ENCODE measurements at regions not wholly inside any gene's neighbourhood (a gene's known extent, or its start where the extent isn't known, plus 50 kb on each side); places are given as distances from the start of the nearest gene placed in this dataset.

DNA sequence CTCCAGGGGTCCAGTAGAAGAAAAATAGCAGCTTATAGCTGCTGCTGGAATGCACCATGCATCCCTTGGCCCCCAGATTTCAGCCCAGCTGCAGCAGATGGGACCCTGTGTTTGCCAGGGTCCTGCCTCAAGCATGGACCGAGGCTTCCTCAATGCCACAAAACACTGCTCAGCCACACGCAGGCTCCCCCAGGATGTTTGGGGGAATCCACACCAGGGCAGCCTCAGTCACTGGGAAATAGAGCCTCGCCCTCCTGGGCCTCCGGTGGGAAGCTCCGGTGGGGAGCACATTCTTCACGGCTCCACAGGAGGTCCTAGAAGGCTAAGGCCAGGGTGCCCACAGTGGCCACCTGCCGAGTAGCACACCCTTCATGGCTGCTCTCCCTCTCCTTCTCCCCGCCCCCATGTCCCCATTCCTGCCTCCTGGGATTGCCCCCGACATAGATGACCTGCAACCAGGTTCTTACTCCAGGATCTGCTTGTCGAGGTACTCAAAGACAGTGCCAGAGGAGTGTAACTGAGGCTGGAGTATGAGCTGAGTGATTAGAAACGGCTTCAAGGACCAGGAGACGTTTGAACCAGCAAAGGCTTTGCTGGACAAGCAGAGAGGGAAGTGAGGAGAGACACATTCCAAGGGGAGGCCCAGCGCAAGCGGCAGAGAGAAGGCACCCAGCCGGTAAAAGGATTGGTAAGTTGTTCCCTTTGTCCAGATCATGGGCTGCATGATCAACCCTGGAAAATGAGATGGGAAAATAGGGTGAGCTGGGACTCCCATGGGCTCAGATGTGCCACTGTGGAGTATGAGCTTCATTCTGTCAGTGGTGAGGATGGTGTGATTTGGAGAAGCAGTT, 110.7 kb upstream of the UQCRFS1 start:
- no peak for DNase-seq (ENCODE audit: low read depth in 2 of 2)

DNA sequence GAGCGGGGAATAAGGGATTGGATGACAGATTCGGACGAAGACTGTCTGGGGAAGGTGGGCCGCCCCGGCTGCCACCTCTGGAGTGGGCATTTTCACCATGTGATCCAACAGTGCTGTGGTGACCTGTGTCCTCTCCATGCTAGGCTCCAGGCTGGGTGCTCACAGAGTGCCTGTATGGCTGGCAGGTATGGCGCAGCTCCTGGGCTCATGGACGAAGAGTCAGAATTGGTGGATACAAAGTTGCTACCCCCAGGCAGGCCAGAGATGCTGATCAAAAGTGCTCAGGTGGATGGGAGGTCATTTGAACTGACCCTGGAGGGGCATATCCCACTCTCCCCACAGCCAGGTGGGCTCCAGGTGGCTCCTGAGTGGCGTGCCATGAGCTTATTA, 111.3 kb upstream of the UQCRFS1 start:
- no peak for DNase-seq (ENCODE audit: low read depth in 2 of 2)

- no peak for DNase-seq (ENCODE audit: low read depth in 2 of 2)
These were observed 111.8 kb upstream of the UQCRFS1 start for GRCh38 chr19:29324717-29325116.

DNA sequence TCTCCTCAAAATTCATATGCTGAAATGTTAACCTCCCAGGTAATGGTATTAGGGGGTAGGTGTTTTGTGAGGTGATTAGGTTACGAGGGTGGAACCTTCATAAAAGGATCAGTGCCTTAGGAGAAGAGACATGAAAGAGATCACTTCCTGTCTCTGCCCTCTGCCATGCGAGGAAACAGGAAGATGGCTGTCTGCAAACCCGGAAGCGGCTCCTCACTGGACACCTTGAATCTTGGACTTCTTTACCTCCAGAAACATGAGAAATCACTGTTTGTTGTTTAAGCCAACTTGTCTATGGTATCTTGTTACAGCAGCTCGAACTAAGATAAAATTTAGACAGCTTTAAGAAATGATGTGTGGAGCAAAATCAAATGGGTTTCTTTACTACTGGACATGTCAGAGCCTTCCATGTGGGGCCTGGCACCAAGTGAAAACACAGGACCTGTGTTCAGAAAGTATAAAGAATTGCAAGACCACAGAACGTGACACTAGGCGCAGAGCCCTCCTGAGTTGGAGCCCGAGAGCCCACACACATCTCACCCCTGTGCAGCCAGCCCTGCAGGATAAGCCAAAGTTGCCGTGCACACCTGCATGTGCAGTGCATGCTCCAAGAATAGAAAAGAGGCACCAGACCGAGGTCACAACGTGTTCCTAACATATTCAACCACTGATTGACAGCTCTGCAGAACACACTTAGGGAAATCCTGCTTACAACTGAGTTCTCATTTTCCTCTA, 112.5 kb upstream of the UQCRFS1 start:
- DNase-seq (ENCODE audit: low read depth in 2 of 2): no peak

GRCh38 chr19:29326351-29326750, 113.4 kb upstream of the UQCRFS1 start:
- no peak for DNase-seq (ENCODE audit: low read depth in 2 of 2)

- no peak for DNase-seq (ENCODE audit: low read depth in 2 of 2)
These were observed 114.2 kb upstream of the UQCRFS1 start for GRCh38 chr19:29326849-29327840.

DNA sequence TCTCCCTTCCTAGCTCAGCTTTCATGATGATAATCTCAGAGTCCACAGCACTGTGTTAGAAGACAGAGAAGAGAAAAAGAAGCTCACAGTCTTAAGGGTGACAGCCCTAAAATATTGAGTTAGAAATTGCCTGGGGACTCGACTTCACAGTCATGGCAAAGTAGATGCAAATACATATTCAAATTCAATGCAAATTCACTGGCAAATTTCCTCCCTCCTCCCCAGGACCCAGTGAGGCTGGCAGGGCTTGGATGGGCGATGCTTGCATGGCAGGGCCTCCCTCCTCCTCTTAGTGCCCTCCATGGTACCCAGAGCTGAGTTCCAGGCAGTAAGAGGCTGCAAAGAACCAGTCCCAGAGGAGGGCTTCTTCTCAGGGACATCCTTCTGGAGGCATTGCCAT, 115.6 kb upstream of the UQCRFS1 start:
- no peak for DNase-seq (ENCODE audit: low read depth in 2 of 2)

DNA sequence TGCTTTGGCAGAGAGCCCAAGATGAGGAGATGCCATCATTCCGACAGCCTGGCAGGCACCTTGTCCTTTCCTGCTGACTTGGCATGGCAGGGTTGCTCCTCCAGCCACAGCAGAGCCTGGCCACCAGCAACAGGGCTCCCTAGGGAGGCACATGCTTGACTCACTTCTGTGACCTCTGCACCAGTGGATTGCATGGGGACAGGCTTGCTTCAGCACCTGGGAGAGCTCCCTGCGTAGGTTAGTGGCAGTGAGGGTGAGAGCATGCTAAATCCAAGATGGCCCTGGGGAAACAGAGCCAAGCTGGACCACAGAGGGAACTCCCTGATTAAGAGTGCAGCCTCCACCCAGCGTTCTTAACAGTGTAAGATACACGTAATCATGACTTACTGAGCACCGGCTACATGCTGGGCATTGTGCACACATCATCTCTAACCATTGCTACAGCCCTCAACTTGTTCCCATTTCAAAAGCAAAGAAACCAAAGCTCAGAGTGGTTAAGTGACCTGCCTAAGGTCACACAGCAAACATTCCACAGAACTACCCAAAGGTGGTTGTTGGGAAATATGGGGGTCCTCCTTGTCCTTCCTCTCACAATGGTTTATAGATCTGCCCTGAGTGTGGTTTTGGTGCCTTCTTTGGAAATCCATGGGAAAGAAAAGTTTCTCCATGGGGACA, 116.6 kb upstream of the UQCRFS1 start:
- no peak for DNase-seq (ENCODE audit: low read depth in 2 of 2)

- DNase-seq (ENCODE audit: low read depth in 2 of 2): no peak
These were observed 123.5 kb upstream of the UQCRFS1 start for GRCh38 chr19:29336425-29336824.

DNA sequence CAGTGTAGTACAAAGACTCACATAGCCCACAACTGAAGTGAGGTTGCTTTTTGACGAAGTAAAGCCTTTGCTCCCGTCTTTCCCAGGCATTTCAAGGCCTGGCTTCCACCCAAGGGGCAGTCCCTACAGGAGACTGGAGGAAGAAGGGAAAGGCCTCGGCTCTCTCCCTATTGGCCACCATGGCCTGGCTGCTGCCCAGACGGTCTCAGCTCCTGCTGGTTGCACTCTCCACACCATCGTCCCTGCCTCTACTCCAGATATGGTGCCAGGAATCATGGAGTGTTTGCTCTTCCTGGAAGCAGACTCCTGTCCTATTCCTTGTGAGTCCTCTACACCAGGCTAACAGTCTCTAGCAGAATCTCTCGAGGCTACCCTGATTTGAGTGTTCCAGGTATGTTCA, 124.1 kb upstream of the UQCRFS1 start:
- DNase-seq (ENCODE audit: low read depth in 2 of 2): no peak

GRCh38 chr19:29338480-29338879, 125.5 kb upstream of the UQCRFS1 start:
- DNase-seq (ENCODE audit: low read depth in 2 of 2): no peak

- DNase-seq (ENCODE audit: low read depth in 2 of 2): no peak
These were observed 129.8 kb upstream of the UQCRFS1 start for GRCh38 chr19:29342721-29343120.

DNA sequence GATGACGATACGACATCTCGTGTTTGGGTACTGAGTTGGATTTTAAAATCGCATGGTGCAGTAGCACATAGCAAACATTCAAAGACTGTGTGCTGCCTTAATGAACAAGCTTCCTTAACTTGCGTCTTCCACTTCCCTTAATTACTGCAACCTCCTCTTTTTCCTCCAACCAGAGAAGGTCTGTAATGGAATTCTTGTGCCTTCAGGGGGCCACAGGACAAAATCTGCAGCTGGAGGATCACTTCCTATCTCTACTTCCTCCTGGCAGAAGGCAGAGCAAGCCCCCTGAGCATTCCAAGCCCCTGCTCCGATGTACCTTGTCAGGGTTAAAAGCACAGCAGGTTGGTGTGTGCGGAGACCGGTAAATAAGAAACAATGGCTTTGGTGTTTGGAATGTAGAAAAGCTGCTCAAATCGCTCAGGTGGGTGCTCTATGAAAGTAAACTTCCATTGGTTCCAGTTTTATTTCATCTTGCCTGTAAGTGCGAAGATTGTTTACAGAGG, 151.3 kb upstream of the UQCRFS1 start:
- no peak for DNase-seq (ENCODE audit: low read depth in 2 of 2)

DNA sequence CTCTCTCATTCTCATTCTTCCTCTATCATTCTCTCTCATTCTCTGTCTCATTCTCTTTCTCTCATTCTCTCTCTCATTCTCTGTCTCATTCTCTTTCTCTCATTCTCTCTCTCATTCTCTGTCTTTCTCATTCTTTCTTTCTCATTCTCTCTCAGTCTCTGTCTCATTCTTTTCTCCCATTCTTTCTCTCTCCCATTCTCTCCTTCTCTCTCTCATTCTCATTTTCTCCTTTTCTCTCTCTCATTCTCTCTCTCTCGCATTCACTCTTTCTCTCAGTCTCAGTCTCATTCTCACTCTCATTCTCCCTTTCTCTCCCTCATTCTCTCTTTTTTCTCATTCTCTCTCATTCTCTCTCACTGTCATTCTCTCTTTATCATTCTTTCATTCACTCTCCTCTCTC, 152.0 kb upstream of the UQCRFS1 start:
- no peak for DNase-seq (ENCODE audit: low read depth in 2 of 2)

DNA sequence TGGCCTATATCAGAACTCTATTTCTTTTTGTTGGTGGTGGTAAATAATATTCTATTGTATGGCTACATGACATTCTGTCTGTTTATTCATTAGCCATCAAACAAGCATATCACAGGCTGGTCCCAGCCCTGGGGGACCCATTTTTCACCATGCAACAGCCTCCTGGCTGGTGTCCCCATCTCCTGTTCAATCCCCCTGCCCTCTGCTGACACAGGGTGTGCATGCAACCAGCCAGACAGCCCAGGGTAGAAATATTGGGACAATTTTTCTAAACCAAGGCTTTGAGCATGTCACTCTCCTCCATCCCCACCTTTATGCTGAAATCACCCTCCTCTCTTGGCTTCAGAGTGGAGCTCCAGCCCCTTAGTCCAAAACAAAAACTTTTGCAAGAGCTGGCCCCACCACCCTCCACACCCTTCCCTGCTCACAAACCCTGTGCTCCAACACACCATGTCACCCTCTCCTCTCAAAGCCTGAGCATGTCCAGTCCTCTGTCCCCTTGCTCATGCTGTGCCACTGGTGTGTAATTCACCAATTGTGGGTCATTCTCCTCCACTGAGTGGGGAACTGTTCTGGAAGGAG, 153.0 kb upstream of the UQCRFS1 start:
- DNase-seq (ENCODE audit: low read depth in 2 of 2): no peak

- DNase-seq (ENCODE audit: low read depth in 2 of 2): no peak
These were observed 153.8 kb upstream of the UQCRFS1 start for GRCh38 chr19:29366757-29367156.

DNA sequence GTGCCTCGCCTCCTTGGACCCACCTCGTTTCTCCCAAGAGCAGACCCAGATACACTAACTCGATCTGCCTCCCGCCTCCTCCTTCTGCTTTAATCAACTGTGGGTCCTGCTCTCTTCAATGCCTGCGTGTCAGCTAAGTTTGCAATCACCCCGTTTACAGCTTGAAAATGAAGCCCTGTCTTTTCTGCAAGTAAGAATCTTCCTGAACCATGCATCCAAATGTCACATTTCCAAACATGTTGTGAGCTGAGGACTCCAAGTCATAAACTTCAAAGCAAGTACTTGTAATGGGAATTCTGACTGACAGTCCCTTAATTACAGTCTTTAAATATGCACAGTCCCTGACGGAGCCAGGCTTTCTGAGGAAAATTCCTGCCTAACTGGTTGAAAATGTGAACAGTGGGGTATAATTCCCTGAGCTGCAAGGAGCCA, 154.9 kb upstream of the UQCRFS1 start:
- DNase-seq (ENCODE audit: low read depth in 2 of 2): no peak

DNA sequence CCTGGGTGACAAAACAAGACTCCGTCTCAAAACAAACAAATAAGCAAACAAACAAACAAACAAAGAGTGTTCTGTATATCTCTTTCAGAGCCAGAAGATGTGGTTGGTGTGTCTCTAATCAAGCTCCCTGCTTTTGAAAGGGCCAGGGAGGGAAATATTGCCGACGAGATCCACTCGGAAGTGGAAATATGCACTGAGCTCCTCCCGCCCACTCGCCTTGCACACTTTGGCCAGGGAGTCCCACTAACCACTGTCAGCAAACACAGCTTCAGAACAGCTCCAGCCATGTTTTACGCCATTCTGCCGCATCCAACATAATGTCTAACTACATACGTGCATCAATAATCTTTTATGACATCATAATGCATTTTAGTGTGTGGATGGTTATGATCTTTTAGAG, 155.5 kb upstream of the VSTM2B start:
- no peak for DNase-seq (ENCODE audit: low read depth in 2 of 2)

DNA sequence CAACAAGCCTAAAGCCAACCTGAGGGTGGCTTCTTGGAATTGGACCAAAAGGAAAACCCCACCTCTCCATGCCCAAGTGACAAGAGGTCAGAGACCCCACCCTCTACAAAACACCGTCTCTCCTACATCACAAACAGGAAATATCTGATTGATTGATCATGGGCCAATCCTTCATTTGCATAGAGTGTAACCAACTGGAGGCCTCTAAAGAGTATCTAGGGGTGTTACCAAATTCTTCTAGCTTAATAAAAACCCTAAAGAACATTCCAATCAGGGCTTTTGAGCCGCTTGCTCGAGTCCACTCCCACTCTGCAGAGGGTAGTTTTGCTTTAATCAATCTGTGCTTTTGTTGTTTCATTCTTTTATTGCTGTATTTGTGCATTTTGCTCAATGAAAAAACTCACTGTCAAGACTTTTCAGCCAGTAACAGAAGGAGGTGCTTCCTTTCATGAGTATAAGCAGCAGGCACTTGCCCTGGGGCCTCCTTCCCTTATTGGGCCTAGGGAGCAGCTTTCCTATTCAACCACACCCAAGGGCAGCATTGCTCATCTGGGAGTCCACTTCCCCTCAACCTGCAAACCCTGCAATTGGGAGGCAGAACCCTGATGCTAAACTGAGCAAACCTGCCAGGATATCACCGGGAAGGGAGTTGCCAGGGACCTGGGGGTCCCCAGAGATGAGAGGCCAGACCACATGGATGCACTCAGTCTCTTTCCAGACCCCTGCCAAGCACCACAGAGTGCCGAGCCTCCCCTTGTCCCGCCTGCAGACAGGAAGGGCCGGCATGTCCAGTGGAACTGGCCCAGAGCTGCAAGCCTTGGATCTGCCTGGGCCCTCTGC, 154.3 kb upstream of the VSTM2B start:
- DNase-seq (ENCODE audit: low read depth in 2 of 2): no peak

GRCh38 chr19:29372091-29372415, 153.7 kb upstream of the VSTM2B start:
- DNase-seq (ENCODE audit: low read depth in 2 of 2): no peak

Measured in stimulated activated CD4-positive, alpha-beta T cell treated with anti-CD3 and anti-CD28 coated beads, Interleukin-1b, Interleukin-23, amount 100 ng/mL, for 4 hours (primary cell).